ENCODE measurements at regions not wholly inside any gene's neighbourhood (a gene's known extent, or its start where the extent isn't known, plus 50 kb on each side); places are given as distances from the start of the nearest gene placed in this dataset.

DNA sequence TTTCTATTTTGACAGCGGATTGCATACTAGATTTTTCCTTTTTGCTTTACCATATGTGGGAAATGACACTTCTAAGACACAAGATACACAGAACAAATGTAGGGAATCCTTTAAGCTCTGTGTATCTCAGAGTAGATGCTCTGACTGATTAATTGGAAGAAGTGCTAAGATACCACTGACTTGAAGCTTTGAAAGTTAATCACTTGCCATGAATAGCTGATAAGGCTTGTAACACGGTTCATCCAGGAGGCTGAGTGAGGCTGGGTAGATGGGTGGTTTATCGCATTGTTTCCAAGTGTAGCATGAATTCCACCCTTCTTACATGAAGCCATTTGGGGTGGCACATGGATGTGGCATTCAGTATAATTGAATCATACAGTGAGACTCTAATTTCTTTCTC is 654.1 kb upstream of the RBFOX1 start:
- no peaks in the 10 kb centered on the region; the same call in 2 of the 3 replicates for H3K9me3 Mint-ChIP-seq

More for the DNA sequence above, 654.1 kb upstream of the RBFOX1 start:
- Histone ChIP-seq H3K27ac (ENCODE audit: low read depth) (no peak overlapping the region), H3K4me1 (ENCODE audit: insufficient read depth) (no peaks in the 10 kb centered on the region), H3K4me3 (no peak overlapping the region), H4K20me1 (replicated peaks; ENCODE audit: insufficient read depth) (no peaks in the 10 kb centered on the region), H3K36me3 (ENCODE audit: insufficient read depth) (no peaks in the 10 kb centered on the region), H3K9me2 (ENCODE audit: insufficient read depth) (no peaks in the 10 kb centered on the region), H2AFZ (no peak overlapping the region), H3K79me2 (replicated peaks; ENCODE audit: insufficient read depth) (no peaks in the 10 kb centered on the region), H3K4me2 (no peak overlapping the region), H3K27me3 (ENCODE audit: insufficient read depth) (no peaks in the 10 kb centered on the region), H3F3A (replicated peaks; ENCODE audit: low read depth) (no peaks in the 10 kb centered on the region)
- no peak overlapping the region for H3K27ac Mint-ChIP-seq
- peaks cover 4% of the 10 kb centered on the region for H3K4me1 Mint-ChIP-seq
- peaks cover 6% of the 10 kb centered on the region for H3K27me3 Mint-ChIP-seq (ENCODE audit: insufficient read depth, low read depth, poor library complexity)
- H3K36me3 Mint-ChIP-seq (ENCODE audit: low read depth), result no peaks in the 10 kb centered on the region
- TF ChIP-seq, protein P1, sequence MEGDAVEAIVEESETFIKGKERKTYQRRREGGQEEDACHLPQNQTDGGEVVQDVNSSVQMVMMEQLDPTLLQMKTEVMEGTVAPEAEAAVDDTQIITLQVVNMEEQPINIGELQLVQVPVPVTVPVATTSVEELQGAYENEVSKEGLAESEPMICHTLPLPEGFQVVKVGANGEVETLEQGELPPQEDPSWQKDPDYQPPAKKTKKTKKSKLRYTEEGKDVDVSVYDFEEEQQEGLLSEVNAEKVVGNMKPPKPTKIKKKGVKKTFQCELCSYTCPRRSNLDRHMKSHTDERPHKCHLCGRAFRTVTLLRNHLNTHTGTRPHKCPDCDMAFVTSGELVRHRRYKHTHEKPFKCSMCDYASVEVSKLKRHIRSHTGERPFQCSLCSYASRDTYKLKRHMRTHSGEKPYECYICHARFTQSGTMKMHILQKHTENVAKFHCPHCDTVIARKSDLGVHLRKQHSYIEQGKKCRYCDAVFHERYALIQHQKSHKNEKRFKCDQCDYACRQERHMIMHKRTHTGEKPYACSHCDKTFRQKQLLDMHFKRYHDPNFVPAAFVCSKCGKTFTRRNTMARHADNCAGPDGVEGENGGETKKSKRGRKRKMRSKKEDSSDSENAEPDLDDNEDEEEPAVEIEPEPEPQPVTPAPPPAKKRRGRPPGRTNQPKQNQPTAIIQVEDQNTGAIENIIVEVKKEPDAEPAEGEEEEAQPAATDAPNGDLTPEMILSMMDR (conservative IDR thresholded peaks at IDR 0.05; ENCODE audit: low read depth in 2 of 2), result no peak
- no peak for TF ChIP-seq ZNF331 (CRISPR knock-in tag; IDR thresholded peaks at IDR 0.05; ENCODE audit: low read depth)
- TF ChIP-seq EZH2 (IDR thresholded peaks at IDR 0.05; ENCODE audit: low read depth, unreplicated experiment), result no peak
- TF ChIP-seq JUNB (IDR thresholded peaks at IDR 0.05; ENCODE audit: unreplicated experiment), result no peak
- TF ChIP-seq, protein P2, sequence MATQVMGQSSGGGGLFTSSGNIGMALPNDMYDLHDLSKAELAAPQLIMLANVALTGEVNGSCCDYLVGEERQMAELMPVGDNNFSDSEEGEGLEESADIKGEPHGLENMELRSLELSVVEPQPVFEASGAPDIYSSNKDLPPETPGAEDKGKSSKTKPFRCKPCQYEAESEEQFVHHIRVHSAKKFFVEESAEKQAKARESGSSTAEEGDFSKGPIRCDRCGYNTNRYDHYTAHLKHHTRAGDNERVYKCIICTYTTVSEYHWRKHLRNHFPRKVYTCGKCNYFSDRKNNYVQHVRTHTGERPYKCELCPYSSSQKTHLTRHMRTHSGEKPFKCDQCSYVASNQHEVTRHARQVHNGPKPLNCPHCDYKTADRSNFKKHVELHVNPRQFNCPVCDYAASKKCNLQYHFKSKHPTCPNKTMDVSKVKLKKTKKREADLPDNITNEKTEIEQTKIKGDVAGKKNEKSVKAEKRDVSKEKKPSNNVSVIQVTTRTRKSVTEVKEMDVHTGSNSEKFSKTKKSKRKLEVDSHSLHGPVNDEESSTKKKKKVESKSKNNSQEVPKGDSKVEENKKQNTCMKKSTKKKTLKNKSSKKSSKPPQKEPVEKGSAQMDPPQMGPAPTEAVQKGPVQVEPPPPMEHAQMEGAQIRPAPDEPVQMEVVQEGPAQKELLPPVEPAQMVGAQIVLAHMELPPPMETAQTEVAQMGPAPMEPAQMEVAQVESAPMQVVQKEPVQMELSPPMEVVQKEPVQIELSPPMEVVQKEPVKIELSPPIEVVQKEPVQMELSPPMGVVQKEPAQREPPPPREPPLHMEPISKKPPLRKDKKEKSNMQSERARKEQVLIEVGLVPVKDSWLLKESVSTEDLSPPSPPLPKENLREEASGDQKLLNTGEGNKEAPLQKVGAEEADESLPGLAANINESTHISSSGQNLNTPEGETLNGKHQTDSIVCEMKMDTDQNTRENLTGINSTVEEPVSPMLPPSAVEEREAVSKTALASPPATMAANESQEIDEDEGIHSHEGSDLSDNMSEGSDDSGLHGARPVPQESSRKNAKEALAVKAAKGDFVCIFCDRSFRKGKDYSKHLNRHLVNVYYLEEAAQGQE (IDR thresholded peaks at IDR 0.05; ENCODE audit: unreplicated experiment), result no peak
- TF ChIP-seq, protein P3, sequence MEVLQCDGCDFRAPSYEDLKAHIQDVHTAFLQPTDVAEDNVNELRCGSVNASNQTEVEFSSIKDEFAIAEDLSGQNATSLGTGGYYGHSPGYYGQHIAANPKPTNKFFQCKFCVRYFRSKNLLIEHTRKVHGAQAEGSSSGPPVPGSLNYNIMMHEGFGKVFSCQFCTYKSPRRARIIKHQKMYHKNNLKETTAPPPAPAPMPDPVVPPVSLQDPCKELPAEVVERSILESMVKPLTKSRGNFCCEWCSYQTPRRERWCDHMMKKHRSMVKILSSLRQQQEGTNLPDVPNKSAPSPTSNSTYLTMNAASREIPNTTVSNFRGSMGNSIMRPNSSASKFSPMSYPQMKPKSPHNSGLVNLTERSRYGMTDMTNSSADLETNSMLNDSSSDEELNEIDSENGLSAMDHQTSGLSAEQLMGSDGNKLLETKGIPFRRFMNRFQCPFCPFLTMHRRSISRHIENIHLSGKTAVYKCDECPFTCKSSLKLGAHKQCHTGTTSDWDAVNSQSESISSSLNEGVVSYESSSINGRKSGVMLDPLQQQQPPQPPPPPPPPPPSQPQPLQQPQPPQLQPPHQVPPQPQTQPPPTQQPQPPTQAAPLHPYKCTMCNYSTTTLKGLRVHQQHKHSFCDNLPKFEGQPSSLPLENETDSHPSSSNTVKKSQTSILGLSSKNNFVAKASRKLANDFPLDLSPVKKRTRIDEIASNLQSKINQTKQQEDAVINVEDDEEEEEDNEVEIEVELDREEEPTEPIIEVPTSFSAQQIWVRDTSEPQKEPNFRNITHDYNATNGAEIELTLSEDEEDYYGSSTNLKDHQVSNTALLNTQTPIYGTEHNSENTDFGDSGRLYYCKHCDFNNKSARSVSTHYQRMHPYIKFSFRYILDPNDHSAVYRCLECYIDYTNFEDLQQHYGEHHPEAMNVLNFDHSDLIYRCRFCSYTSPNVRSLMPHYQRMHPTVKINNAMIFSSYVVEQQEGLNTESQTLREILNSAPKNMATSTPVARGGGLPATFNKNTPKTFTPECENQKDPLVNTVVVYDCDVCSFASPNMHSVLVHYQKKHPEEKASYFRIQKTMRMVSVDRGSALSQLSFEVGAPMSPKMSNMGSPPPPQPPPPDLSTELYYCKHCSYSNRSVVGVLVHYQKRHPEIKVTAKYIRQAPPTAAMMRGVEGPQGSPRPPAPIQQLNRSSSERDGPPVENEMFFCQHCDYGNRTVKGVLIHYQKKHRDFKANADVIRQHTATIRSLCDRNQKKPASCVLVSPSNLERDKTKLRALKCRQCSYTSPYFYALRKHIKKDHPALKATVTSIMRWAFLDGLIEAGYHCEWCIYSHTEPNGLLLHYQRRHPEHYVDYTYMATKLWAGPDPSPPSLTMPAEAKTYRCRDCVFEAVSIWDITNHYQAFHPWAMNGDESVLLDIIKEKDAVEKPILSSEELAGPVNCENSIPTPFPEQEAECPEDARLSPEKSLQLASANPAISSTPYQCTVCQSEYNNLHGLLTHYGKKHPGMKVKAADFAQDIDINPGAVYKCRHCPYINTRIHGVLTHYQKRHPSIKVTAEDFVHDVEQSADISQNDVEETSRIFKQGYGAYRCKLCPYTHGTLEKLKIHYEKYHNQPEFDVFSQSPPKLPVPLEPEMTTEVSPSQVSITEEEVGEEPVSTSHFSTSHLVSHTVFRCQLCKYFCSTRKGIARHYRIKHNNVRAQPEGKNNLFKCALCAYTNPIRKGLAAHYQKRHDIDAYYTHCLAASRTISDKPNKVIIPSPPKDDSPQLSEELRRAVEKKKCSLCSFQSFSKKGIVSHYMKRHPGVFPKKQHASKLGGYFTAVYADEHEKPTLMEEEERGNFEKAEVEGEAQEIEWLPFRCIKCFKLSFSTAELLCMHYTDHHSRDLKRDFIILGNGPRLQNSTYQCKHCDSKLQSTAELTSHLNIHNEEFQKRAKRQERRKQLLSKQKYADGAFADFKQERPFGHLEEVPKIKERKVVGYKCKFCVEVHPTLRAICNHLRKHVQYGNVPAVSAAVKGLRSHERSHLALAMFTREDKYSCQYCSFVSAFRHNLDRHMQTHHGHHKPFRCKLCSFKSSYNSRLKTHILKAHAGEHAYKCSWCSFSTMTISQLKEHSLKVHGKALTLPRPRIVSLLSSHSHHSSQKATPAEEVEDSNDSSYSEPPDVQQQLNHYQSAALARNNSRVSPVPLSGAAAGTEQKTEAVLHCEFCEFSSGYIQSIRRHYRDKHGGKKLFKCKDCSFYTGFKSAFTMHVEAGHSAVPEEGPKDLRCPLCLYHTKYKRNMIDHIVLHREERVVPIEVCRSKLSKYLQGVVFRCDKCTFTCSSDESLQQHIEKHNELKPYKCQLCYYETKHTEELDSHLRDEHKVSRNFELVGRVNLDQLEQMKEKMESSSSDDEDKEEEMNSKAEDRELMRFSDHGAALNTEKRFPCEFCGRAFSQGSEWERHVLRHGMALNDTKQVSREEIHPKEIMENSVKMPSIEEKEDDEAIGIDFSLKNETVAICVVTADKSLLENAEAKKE (CRISPR knock-in tag; IDR thresholded peaks at IDR 0.05), result no peak
- TF ChIP-seq ZNF114 (CRISPR knock-in tag; IDR thresholded peaks at IDR 0.05), result no peak
- TF ChIP-seq EZH2phosphoT487 (IDR thresholded peaks at IDR 0.05; ENCODE audit: unreplicated experiment), result no peak
- TF ChIP-seq STAT1 (IDR thresholded peaks at IDR 0.05; ENCODE audit: unreplicated experiment), result no peak
- no peak for TF ChIP-seq POLR2AphosphoS5 (IDR thresholded peaks at IDR 0.05; ENCODE audit: low read depth)
- TF ChIP-seq, protein P4, sequence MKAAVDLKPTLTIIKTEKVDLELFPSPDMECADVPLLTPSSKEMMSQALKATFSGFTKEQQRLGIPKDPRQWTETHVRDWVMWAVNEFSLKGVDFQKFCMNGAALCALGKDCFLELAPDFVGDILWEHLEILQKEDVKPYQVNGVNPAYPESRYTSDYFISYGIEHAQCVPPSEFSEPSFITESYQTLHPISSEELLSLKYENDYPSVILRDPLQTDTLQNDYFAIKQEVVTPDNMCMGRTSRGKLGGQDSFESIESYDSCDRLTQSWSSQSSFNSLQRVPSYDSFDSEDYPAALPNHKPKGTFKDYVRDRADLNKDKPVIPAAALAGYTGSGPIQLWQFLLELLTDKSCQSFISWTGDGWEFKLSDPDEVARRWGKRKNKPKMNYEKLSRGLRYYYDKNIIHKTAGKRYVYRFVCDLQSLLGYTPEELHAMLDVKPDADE (IDR thresholded peaks at IDR 0.05), result no peak
- TF ChIP-seq CREB1 (CRISPR knock-in tag; IDR thresholded peaks at IDR 0.05; ENCODE audit: low read depth), result no peak
- no peak for TF ChIP-seq NANOG (IDR thresholded peaks at IDR 0.05; ENCODE audit: borderline replicate concordance)
- no peak overlapping the region for H3K4me3 Mint-ChIP-seq
- no peak for ATAC-seq
- DNase-seq (ENCODE audit: low spot score), result no peak
